Panc1 (cell line): ENCODE measurements at regions not wholly inside any gene's neighbourhood (a gene's known extent, or its start where the extent isn't known, plus 50 kb on each side); places are given as distances from the start of the nearest gene placed in this dataset.

Experiments used
- ATAC-seq: fragments of 200-7000 bp; cut with Tn5 transposase; 2 replicates; pipeline ENCODE4 v1.9.1; 2020; ENCODE audit warnings: mild to moderate bottlenecking, moderate library complexity
- BruUV-seq: library from RNA; stranded (reverse); fragments of 400-500 nt; replicated peaks from 2 replicates; lab custom pipeline; 2021; lab: Mats Ljungman, UMichigan
- CTCF ChIA-PET: fragments of 300-600 bp; sonication (Branson Sonifier 250); formaldehyde crosslinking; loops from one replicate; lab custom pipeline; 2022; ENCODE audit warnings: antibody characterized with exemption; lab: Charles Lee
- POLR2A ChIA-PET: fragments of 300-600 bp; sonication (Branson Sonifier 250); formaldehyde crosslinking; loops from one replicate; lab custom pipeline; 2022; ENCODE audit warnings: antibody characterized with exemption; lab: Charles Lee
- DNase-seq: peaks from one replicate; pipeline ENCODE4 v3.0.0-alpha.2; 2010; ENCODE audit warnings: low read depth, low spot score
- H3K27ac ChIP-seq: 2 replicates; pipeline ENCODE4 v1.5.1; 2011; ENCODE audit warnings: mild to moderate bottlenecking, low read length, inconsistent platforms
- H3K27me3 ChIP-seq: fragments of 200-500 bp; sonication (Bioruptor generic); 2 replicates; pipeline ENCODE4 v1.6.0; 2014; ENCODE audit warnings: low read length, inconsistent platforms; ENCODE audit not compliant: control insufficient read depth, insufficient read depth
- H3K36me3 ChIP-seq: fragments of 200-500 bp; sonication (Bioruptor generic); 2 replicates; pipeline ENCODE4 v1.5.1; 2014; ENCODE audit warnings: inconsistent platforms, mild to moderate bottlenecking, low read length, moderate library complexity; ENCODE audit not compliant: control insufficient read depth, insufficient read depth
- H3K4me1 ChIP-seq: 2 replicates; pipeline ENCODE4 v1.5.1; 2011; ENCODE audit warnings: inconsistent platforms, mild to moderate bottlenecking, low read length, moderate library complexity; ENCODE audit not compliant: control insufficient read depth, insufficient read depth
- H3K4me3 ChIP-seq, 2 experiments: 2 replicates each; pipeline ENCODE4 v1.5.1; 2011 to 2012; ENCODE audit warnings: low read depth in 2 of 2, low read length in 2 of 2, mild to moderate bottlenecking in 2 of 2, inconsistent platforms in 1 of 2, moderate library complexity in 1 of 2
- H3K9me3 ChIP-seq: fragments of 200-500 bp; sonication (Bioruptor generic); 2 replicates; pipeline ENCODE4 v1.5.1; 2014; ENCODE audit warnings: low read depth, mild to moderate bottlenecking, inconsistent platforms, low read length, moderate library complexity; ENCODE audit not compliant: control insufficient read depth, insufficient read depth
- CTCF ChIP-seq: fragments of 450-650 bp; IDR thresholded peaks from 2 replicates; pipeline ENCODE4 v1.5.1; 2017; ENCODE audit warnings: mild to moderate bottlenecking
- POLR2AphosphoS5 ChIP-seq: IDR thresholded peaks from 2 replicates; pipeline ENCODE4 v1.6.1; 2012; ENCODE audit warnings: mild to moderate bottlenecking, low read depth, low read length, moderate library complexity
- SIN3A ChIP-seq: IDR thresholded peaks from 2 replicates; pipeline ENCODE4 v1.6.1; 2012; ENCODE audit warnings: low read depth, mild to moderate bottlenecking, low read length, moderate library complexity, borderline replicate concordance; ENCODE audit not compliant: insufficient read depth
- TCF7L2 ChIP-seq: IDR thresholded peaks from 2 replicates; pipeline ENCODE4 v1.6.1; 2011; ENCODE audit warnings: mild to moderate bottlenecking, low read depth, low read length, inconsistent platforms
- in situ Hi-C: cut with HindIII; loops from 2 replicates; pipeline ENCODE4 v1.10.0; 2016; ENCODE audit warnings: low sequenced_read_pairs, low pct_unique_long_range_greater_than_20kb
- intact Hi-C: fragments of 100-400 bp; cut with micrococcal nuclease; formaldehyde crosslinking; loops from one replicate; pipeline ENCODE4 v1.10.0; 2022; ENCODE audit not compliant: unreplicated experiment
- TF ChIP-seq, protein P1 (sequence below), 2 experiments: IDR thresholded peaks; 2 replicates each; pipeline ENCODE4 v1.6.1; 2011 to 2012; ENCODE audit warnings: low read depth in 2 of 2, control low read depth in 1 of 2, low read length in 1 of 2, mild to moderate bottlenecking in 1 of 2, moderate library complexity in 1 of 2; ENCODE audit not compliant: insufficient read depth in 1 of 2

DNA sequence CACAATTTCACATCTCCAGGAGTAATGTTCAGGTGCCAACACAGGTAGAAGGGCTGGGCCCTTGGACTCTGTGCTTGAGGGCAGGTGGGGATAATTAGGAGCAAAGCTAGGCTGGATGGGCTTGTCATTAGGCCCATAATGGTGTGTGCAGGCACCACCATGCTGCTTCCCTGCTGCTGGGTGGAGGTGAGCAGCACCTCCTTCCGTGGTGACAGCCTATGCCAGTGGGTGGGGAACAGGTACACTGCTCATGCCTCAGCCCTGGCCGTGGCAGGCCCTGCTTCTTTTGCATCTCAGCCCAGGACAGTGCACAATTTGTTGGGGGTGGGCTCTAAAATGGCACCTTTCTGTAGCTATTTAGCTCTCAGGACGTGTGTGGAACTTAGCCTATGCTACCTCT, 955.5 kb downstream of the TMTC2 start:
- CTCF ChIA-PET: no interaction called here
- DNase-seq: no peak
- in situ Hi-C loops: no loop called here
- H3K27me3 ChIP-seq: no peaks in the 10 kb centered on the region
- H3K4me1 ChIP-seq: no peaks in the 10 kb centered on the region
- H3K4me3 ChIP-seq: no peak overlapping the region
- no peak overlapping the region for H3K27ac ChIP-seq
- H3K9me3 ChIP-seq: no peaks in the 10 kb centered on the region
- H3K36me3 ChIP-seq: no peaks in the 10 kb centered on the region
- intact Hi-C loops: no loop called here
- BruUV-seq: no TSS peak
- ATAC-seq: no peak
- TF ChIP-seq, protein P1, sequence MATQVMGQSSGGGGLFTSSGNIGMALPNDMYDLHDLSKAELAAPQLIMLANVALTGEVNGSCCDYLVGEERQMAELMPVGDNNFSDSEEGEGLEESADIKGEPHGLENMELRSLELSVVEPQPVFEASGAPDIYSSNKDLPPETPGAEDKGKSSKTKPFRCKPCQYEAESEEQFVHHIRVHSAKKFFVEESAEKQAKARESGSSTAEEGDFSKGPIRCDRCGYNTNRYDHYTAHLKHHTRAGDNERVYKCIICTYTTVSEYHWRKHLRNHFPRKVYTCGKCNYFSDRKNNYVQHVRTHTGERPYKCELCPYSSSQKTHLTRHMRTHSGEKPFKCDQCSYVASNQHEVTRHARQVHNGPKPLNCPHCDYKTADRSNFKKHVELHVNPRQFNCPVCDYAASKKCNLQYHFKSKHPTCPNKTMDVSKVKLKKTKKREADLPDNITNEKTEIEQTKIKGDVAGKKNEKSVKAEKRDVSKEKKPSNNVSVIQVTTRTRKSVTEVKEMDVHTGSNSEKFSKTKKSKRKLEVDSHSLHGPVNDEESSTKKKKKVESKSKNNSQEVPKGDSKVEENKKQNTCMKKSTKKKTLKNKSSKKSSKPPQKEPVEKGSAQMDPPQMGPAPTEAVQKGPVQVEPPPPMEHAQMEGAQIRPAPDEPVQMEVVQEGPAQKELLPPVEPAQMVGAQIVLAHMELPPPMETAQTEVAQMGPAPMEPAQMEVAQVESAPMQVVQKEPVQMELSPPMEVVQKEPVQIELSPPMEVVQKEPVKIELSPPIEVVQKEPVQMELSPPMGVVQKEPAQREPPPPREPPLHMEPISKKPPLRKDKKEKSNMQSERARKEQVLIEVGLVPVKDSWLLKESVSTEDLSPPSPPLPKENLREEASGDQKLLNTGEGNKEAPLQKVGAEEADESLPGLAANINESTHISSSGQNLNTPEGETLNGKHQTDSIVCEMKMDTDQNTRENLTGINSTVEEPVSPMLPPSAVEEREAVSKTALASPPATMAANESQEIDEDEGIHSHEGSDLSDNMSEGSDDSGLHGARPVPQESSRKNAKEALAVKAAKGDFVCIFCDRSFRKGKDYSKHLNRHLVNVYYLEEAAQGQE (IDR thresholded peaks at IDR 0.05; ENCODE audit: insufficient read depth in 1 of 2, low read depth in 2 of 2, low read length in 1 of 2): no peak
- TF ChIP-seq SIN3A (no peak), POLR2AphosphoS5 (no peak), TCF7L2 (no peak), CTCF (no peak)
- POLR2A ChIA-PET: no interaction called here

DNA sequence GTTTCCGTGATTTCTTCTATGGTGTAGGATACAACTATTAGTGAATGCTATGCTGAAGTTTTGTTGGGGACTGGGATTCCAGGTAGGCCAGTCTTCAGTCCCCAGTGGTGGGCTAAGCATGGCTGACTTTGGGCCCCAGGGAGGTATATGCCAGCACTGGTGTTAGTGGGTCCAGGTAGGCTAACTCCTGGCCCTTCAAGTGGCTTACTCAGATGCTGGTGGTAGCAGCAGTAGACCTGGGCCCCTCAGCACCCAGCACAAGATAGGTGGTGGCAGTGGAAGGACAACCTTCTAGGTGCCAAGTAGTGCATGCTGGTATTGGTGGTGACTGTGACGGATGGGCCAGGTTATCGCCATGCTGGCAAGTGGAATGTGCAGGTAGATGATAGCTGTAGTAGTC, 955.1 kb downstream of the TMTC2 start:
- BruUV-seq: no TSS peak
- no peak overlapping the region for H3K4me3 ChIP-seq
- in situ Hi-C loops: no loop called here
- TF ChIP-seq, protein P1 (IDR thresholded peaks at IDR 0.05; ENCODE audit: insufficient read depth in 1 of 2, low read depth in 2 of 2, low read length in 1 of 2): no peak
- TF ChIP-seq TCF7L2 (no peak), CTCF (no peak)
- H3K36me3 ChIP-seq: no peaks in the 10 kb centered on the region
- H3K9me3 ChIP-seq: no peaks in the 10 kb centered on the region
- intact Hi-C loops: no loop called here
- ChIA-PET POLR2A (no interaction called here), CTCF (no interaction called here)
- no peaks in the 10 kb centered on the region for H3K27me3 ChIP-seq
- no peak overlapping the region for H3K27ac ChIP-seq
- ATAC-seq (no peak), DNase-seq (no peak)
- no peaks in the 10 kb centered on the region for H3K4me1 ChIP-seq
